HFFc6 (cell line): ENCODE measurements at regions not wholly inside any gene's neighbourhood (a gene's known extent, or its start where the extent isn't known, plus 50 kb on each side); places are given as distances from the start of the nearest gene placed in this dataset.
"Not testable (repeated sequence)": the region's sequence is repeated elsewhere in the genome, so short reads cannot be mapped to it uniquely, and the experiment has no call there.

Source experiments
- DNase-seq: peaks from one replicate; pipeline ENCODE4 v3.0.0-alpha.2; 2018
- H3K27ac Mint-ChIP-seq: 2 replicates; pipeline ENCODE4 v1.8.0; 2020; ENCODE audit warnings: mild to moderate bottlenecking, mixed read lengths
- H3K27me3 Mint-ChIP-seq: 2 replicates; pipeline ENCODE4 v1.8.0; 2021; ENCODE audit warnings: mild to moderate bottlenecking, moderate library complexity, mixed read lengths; ENCODE audit not compliant: insufficient read depth
- H3K36me3 Mint-ChIP-seq: 2 replicates; pipeline ENCODE4 v1.8.0; 2021; ENCODE audit warnings: low read depth, mixed read lengths
- H3K4me1 Mint-ChIP-seq: 2 replicates; pipeline ENCODE4 v1.8.0; 2020; ENCODE audit warnings: low read depth, mixed read lengths
- H3K4me3 Mint-ChIP-seq: 2 replicates; pipeline ENCODE4 v1.8.0; 2020; ENCODE audit warnings: mild to moderate bottlenecking, moderate library complexity, mixed read lengths
- H3K9me3 Mint-ChIP-seq: 2 replicates; pipeline ENCODE4 v1.8.0; 2020; ENCODE audit warnings: mild to moderate bottlenecking, mixed read lengths
- TF ChIP-seq, protein P1 (sequence below): fragments of 200-600 bp; sonication (generic); IDR thresholded peaks from 2 replicates; pipeline ENCODE4 v1.5.0; 2021; ENCODE audit warnings: antibody characterized with exemption, mild to moderate bottlenecking

DNA sequence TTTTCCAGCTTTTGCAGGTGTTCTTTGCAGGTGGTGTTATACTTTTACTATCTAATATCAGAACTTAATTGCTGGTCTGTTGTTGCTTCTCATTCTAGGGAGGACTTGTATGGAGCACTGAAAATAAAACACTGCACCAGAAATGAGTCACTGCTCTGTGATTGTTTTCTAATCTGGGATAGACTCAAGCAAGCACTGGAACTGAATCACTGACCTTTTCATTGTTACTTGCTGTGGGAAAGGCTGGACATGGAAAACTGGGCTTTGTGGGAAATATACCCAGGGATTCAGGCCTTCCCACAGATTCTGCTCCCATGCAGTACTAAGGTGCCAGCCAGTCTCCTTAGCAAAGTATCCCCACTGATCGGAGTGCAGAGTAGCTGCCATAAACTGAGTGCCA is 470.0 kb upstream of the GCFC2 start:
- Mint-ChIP-seq H3K4me3 (no peak overlapping the region), H3K27ac (no peak overlapping the region), H3K4me1 (no peaks in the 10 kb centered on the region), H3K27me3 (no peaks in the 10 kb centered on the region), H3K36me3 (no peaks in the 10 kb centered on the region), H3K9me3 (peaks cover 55% of the 10 kb centered on the region)
- no peak for DNase-seq
- TF ChIP-seq, protein P1, sequence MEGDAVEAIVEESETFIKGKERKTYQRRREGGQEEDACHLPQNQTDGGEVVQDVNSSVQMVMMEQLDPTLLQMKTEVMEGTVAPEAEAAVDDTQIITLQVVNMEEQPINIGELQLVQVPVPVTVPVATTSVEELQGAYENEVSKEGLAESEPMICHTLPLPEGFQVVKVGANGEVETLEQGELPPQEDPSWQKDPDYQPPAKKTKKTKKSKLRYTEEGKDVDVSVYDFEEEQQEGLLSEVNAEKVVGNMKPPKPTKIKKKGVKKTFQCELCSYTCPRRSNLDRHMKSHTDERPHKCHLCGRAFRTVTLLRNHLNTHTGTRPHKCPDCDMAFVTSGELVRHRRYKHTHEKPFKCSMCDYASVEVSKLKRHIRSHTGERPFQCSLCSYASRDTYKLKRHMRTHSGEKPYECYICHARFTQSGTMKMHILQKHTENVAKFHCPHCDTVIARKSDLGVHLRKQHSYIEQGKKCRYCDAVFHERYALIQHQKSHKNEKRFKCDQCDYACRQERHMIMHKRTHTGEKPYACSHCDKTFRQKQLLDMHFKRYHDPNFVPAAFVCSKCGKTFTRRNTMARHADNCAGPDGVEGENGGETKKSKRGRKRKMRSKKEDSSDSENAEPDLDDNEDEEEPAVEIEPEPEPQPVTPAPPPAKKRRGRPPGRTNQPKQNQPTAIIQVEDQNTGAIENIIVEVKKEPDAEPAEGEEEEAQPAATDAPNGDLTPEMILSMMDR, result no peak

DNA sequence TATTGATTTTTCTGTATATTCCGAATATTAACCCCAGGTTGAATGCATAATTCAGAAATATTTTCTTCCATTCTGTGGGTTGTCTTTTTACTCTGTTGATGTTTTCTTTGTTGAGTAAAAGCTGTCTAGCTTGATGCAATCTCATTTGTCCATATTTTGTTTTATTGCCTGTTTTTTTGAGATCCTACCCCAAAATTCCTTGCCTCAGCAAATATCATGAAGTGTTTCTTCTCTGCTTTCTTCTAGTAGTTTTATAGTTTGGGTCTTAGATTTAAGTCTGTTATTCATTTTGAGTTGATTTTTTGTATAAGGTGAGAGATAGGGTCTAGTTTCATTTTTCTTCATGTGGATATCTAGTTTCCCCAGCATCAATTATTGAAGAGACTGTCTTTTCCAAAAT is 467.9 kb upstream of the GCFC2 start:
- no peaks in the 10 kb centered on the region for H3K4me1 Mint-ChIP-seq
- TF ChIP-seq, protein P1, result no peak
- H3K27ac Mint-ChIP-seq, result no peak overlapping the region
- H3K4me3 Mint-ChIP-seq, result no peak overlapping the region
- H3K27me3 Mint-ChIP-seq, result no peaks in the 10 kb centered on the region; the same call in 1 of the 2 replicates
- peaks cover 51% of the 10 kb centered on the region for H3K9me3 Mint-ChIP-seq
- no peaks in the 10 kb centered on the region for H3K36me3 Mint-ChIP-seq
- DNase-seq, result no peak

DNA sequence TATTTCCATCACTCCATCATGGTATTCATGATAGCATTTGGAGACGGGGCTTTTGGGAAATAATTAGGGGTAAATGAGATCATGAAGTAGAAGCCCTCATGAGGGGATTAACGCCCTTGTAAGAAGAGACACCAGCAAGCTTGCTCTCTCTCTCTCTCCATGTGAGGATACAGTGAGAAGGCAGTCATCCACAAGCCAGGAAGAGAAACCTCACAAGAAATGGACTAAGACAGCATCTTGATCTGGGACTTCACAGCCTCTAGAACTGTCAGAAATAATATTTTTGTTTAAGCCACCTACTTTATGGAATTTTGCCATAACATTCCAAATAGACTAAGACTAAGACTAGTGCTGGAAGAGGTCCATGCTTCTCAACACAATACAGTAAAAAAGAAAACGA is 464.6 kb upstream of the GCFC2 start:
- no peaks in the 10 kb centered on the region for H3K36me3 Mint-ChIP-seq

GRCh38 chr2:76174505-76174904 is 463.8 kb upstream of the GCFC2 start:
- DNase-seq, result no peak
- TF ChIP-seq, protein P1, result no peak
- Mint-ChIP-seq H3K9me3 (peaks cover 43% of the 10 kb centered on the region), H3K27me3 (no peaks in the 10 kb centered on the region; the same call in 1 of the 2 replicates), H3K27ac (no peak overlapping the region), H3K36me3 (no peaks in the 10 kb centered on the region), H3K4me1 (no peaks in the 10 kb centered on the region), H3K4me3 (no peak overlapping the region)

More for the DNA sequence above, 464.6 kb upstream of the GCFC2 start:
- Mint-ChIP-seq H3K4me3 (no peak overlapping the region), H3K27me3 (no peaks in the 10 kb centered on the region; the same call in 1 of the 2 replicates), H3K4me1 (no peaks in the 10 kb centered on the region), H3K9me3 (peaks cover 47% of the 10 kb centered on the region), H3K27ac (no peak overlapping the region)
- TF ChIP-seq, protein P1, result no peak
- DNase-seq, result no peak

- H3K36me3 Mint-ChIP-seq, H3K4me1 Mint-ChIP-seq, DNase-seq, H3K27me3 Mint-ChIP-seq, H3K27ac Mint-ChIP-seq, H3K4me3 Mint-ChIP-seq: not testable (repeated sequence)
- peaks cover 38% of the 10 kb centered on the region for H3K9me3 Mint-ChIP-seq
Observed at GRCh38 chr2:76173206-76173605, 462.5 kb upstream of the GCFC2 start.

- H3K36me3 Mint-ChIP-seq, H3K4me3 Mint-ChIP-seq, H3K27me3 Mint-ChIP-seq, H3K27ac Mint-ChIP-seq, H3K4me1 Mint-ChIP-seq, DNase-seq: not testable (repeated sequence)
- H3K9me3 Mint-ChIP-seq, result peaks cover 36% of the 10 kb centered on the region
Observed at GRCh38 chr2:76172154-76172595, 461.5 kb upstream of the GCFC2 start.

- no peaks in the 10 kb centered on the region; the same call in 1 of the 2 replicates for H3K27me3 Mint-ChIP-seq
- H3K27ac Mint-ChIP-seq, result no peak overlapping the region
- no peaks in the 10 kb centered on the region for H3K36me3 Mint-ChIP-seq
- DNase-seq, result no peak
- no peaks in the 10 kb centered on the region for H3K4me1 Mint-ChIP-seq
- peaks cover 29% of the 10 kb centered on the region for H3K9me3 Mint-ChIP-seq
- H3K4me3 Mint-ChIP-seq, result no peak overlapping the region
- TF ChIP-seq, protein P1, result no peak
Observed at GRCh38 chr2:76170856-76171255, 460.1 kb upstream of the GCFC2 start.
